MM.1S (cell line): ENCODE measurements at regions not wholly inside any gene's neighbourhood (a gene's known extent, or its start where the extent isn't known, plus 50 kb on each side); places are given as distances from the start of the nearest gene placed in this dataset.

Experiments used
- EZH2 ChIP-seq: fragments of 300-600 bp; sonication (generic); optimal IDR thresholded peaks from 2 replicates; pipeline ENCODE3; 2017; ENCODE audit warnings: low read depth, mild to moderate bottlenecking, antibody characterized with exemption, low read length, mixed read lengths
- EZH2phosphoT487 ChIP-seq: fragments of 300-600 bp; sonication (generic); IDR thresholded peaks from 2 replicates; pipeline ENCODE4 v1.6.1; 2018; ENCODE audit warnings: antibody characterized with exemption, low read length
- TF ChIP-seq, protein P1 (sequence below): fragments of 300-600 bp; sonication (generic); IDR thresholded peaks from 2 replicates; pipeline ENCODE4 v1.5.1; 2016; ENCODE audit warnings: antibody characterized with exemption, low read length, mixed read lengths

DNA sequence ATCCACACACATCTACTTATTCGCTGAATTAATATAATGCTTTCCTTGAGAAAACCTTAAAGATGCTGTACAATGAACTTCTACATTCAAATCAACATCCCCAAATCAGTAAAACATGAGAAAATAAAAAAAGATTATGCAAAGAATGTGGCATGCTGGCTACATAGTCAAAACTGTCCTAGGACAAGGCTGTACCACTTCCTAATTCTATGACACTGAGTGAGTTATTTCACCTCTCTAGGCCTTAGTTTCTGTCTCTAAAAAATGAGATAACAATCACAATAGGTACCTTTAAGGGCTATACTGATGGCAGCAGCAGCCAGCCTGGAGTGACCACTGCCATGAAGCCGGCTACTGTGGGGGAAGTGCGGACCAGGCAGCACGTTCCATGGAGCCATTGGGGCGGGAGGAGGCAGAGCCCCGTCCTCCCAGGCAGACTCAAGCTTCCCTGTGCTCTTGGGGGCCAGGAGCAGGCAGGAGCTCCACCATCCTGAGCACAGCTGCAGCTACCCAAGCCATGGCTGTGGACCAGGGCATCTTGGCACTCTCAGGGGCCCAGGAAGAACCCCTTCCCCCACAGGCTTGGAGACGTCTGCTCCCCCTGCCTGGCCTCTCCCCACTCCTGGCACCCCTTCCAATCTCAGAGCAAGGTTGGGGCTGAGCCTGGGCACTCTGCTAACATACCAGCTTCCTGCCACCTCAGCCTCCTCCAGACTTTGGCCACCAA lies 110.2 kb downstream of the ELAPOR2 start:
- TF ChIP-seq EZH2phosphoT487: no peak
- TF ChIP-seq, protein P1, sequence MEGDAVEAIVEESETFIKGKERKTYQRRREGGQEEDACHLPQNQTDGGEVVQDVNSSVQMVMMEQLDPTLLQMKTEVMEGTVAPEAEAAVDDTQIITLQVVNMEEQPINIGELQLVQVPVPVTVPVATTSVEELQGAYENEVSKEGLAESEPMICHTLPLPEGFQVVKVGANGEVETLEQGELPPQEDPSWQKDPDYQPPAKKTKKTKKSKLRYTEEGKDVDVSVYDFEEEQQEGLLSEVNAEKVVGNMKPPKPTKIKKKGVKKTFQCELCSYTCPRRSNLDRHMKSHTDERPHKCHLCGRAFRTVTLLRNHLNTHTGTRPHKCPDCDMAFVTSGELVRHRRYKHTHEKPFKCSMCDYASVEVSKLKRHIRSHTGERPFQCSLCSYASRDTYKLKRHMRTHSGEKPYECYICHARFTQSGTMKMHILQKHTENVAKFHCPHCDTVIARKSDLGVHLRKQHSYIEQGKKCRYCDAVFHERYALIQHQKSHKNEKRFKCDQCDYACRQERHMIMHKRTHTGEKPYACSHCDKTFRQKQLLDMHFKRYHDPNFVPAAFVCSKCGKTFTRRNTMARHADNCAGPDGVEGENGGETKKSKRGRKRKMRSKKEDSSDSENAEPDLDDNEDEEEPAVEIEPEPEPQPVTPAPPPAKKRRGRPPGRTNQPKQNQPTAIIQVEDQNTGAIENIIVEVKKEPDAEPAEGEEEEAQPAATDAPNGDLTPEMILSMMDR: no peak
- no peak for TF ChIP-seq EZH2
